ENCODE measurements at regions not wholly inside any gene's neighbourhood (a gene's known extent, or its start where the extent isn't known, plus 50 kb on each side); places are given as distances from the start of the nearest gene placed in this dataset.

- TF ChIP-seq CTCF (conservative IDR thresholded peaks at IDR 0.05; ENCODE audit: low read depth, low read length) = no peak
- no peak for TF ChIP-seq EZH2 (IDR thresholded peaks at IDR 0.05; ENCODE audit: borderline replicate concordance, low read depth, low read length, poor library complexity, severe bottlenecking)
These were observed 180.5 kb downstream of the KITLG start for GRCh38 chr12:88399811-88400210.

Data from A673 (cell line).